ENCODE measurements at regions not wholly inside any gene's neighbourhood (a gene's known extent, or its start where the extent isn't known, plus 50 kb on each side); places are given as distances from the start of the nearest gene placed in this dataset.
A peak's percentile ranks its signal among the peaks of the same experiment; 100 is the strongest.

GRCh38 chr4:138957302-138957701, 58.3 kb upstream of the NOCT start:
- TF ChIP-seq CTCF (conservative IDR thresholded peaks at IDR 0.05; ENCODE audit: low read depth, low read length) (no peak), ELK1 (IDR thresholded peaks at IDR 0.05; ENCODE audit: borderline replicate concordance, low read depth, low read length) (no peak), RAD21 (IDR thresholded peaks at IDR 0.05; ENCODE audit: low read length) (no peak), RCOR1 (IDR thresholded peaks at IDR 0.05; ENCODE audit: insufficient replicate concordance, low read length) (no peak), MXI1 (IDR thresholded peaks at IDR 0.05; ENCODE audit: borderline replicate concordance, low read depth, low read length) (no peak), FOS (IDR thresholded peaks at IDR 0.05; ENCODE audit: low read depth, low read length) (no peak), POLR2A (IDR thresholded peaks at IDR 0.05; ENCODE audit: low read depth, low read length) (no peak), USF2 (IDR thresholded peaks at IDR 0.05; ENCODE audit: low read depth, low read length) (no peak), RFX5 (IDR thresholded peaks at IDR 0.05; ENCODE audit: low read depth, low read length) (no peak), MAZ (IDR thresholded peaks at IDR 0.05; ENCODE audit: borderline replicate concordance, low read depth, low read length) (no peak), MAFK (IDR thresholded peaks at IDR 0.05; ENCODE audit: low read depth, low read length) (peak; percentile 48), CHD1 (IDR thresholded peaks at IDR 0.05; ENCODE audit: low read depth, low read length) (no peak)
